Stimulated activated naive CD8-positive, alpha-beta T cell treated with anti-CD3 and anti-CD28 coated beads, Interleukin-15, amount 100 ng/mL, for 72 hours (primary cell): ENCODE measurements at regions not wholly inside any gene's neighbourhood (a gene's known extent, or its start where the extent isn't known, plus 50 kb on each side); places are given as distances from the start of the nearest gene placed in this dataset.

Experiments
- ATAC-seq: fragments of 150-1000 bp; cut with Tn5 transposase; 2 replicates; pipeline ENCODE4 v1.10.0; 2021; ENCODE audit warnings: mild to moderate bottlenecking, moderate library complexity
- DNase-seq, 2 donors: peaks; one replicate each; pipeline ENCODE4 v3.0.0; 2021 to 2022
- H3K27ac Mint-ChIP-seq, 2 donors: one replicate each; pipeline ENCODE4 v1.8.0; 2022; ENCODE audit warnings: mild to moderate bottlenecking in 2 of 2, mixed read lengths in 2 of 2, moderate library complexity in 2 of 2
- H3K27me3 Mint-ChIP-seq: one replicate; pipeline ENCODE4 v1.8.0; 2022; ENCODE audit warnings: mixed read lengths
- H3K4me1 Mint-ChIP-seq: one replicate; pipeline ENCODE4 v1.8.0; 2022; ENCODE audit warnings: mild to moderate bottlenecking, mixed read lengths
- H3K4me3 Mint-ChIP-seq, 2 donors: one replicate each; pipeline ENCODE4 v1.8.0; 2022; ENCODE audit warnings: mild to moderate bottlenecking in 2 of 2, mixed read lengths in 2 of 2, moderate library complexity in 1 of 2
- H3K9me3 Mint-ChIP-seq, 2 donors: one replicate each; pipeline ENCODE4 v1.8.0; 2022; ENCODE audit warnings: mixed read lengths in 2 of 2

GRCh38 chr9:109830545-109830944, 50.5 kb downstream of the PALM2AKAP2 start:
- no peak for DNase-seq
- Mint-ChIP-seq H3K27me3 (peaks cover 16% of the 10 kb centered on the region), H3K9me3 (peaks cover 4 to 10% of the 10 kb centered on the region in 2 donors), H3K4me1 (no peaks in the 10 kb centered on the region), H3K4me3 (no peak overlapping the region), H3K27ac (no peak overlapping the region)
- no peak for ATAC-seq

GRCh38 chr9:109831998-109832658, 52.1 kb downstream of the PALM2AKAP2 start:
- Mint-ChIP-seq H3K27me3 (peaks cover 16% of the 10 kb centered on the region), H3K4me3 (no peak overlapping the region), H3K9me3 (peaks cover 8 to 10% of the 10 kb centered on the region in 2 donors), H3K4me1 (no peaks in the 10 kb centered on the region), H3K27ac (no peak overlapping the region)
- DNase-seq, result no peak
- ATAC-seq, result no peak

GRCh38 chr9:109834855-109835254, 54.9 kb downstream of the PALM2AKAP2 start:
- Mint-ChIP-seq H3K27ac (no peak overlapping the region), H3K4me1 (no peaks in the 10 kb centered on the region), H3K4me3 (no peak overlapping the region), H3K9me3 (peaks cover 10 to 16% of the 10 kb centered on the region in 2 donors), H3K27me3 (peaks cover 16% of the 10 kb centered on the region)
- DNase-seq, result no peak
- ATAC-seq, result no peak

GRCh38 chr9:109843641-109844040, 63.6 kb downstream of the PALM2AKAP2 start:
- ATAC-seq (no peak), DNase-seq (no peak)
- Mint-ChIP-seq H3K4me1 (no peaks in the 10 kb centered on the region), H3K9me3 (peaks cover 2 to 8% of the 10 kb centered on the region in 2 donors), H3K4me3 (no peak overlapping the region), H3K27ac (no peak overlapping the region), H3K27me3 (no peaks in the 10 kb centered on the region)

- Mint-ChIP-seq H3K27me3 (no peaks in the 10 kb centered on the region), H3K27ac (no peak overlapping the region), H3K4me3 (no peak overlapping the region), H3K9me3 (peaks cover 6 to 8% of the 10 kb centered on the region in 2 donors), H3K4me1 (no peaks in the 10 kb centered on the region)
- DNase-seq (no peak), ATAC-seq (no peak)
Observed at GRCh38 chr9:109845226-109845625, 65.2 kb downstream of the PALM2AKAP2 start.

GRCh38 chr9:109846776-109847175, 66.8 kb downstream of the PALM2AKAP2 start:
- H3K27me3 Mint-ChIP-seq, result no peaks in the 10 kb centered on the region
- no peak for ATAC-seq
- no peak overlapping the region for H3K4me3 Mint-ChIP-seq
- no peak for DNase-seq
- no peaks in the 10 kb centered on the region for H3K4me1 Mint-ChIP-seq
- H3K27ac Mint-ChIP-seq, result no peak overlapping the region
- peaks cover 8 to 14% of the 10 kb centered on the region in 2 donors for H3K9me3 Mint-ChIP-seq

- ATAC-seq (no peak), DNase-seq (no peak)
- Mint-ChIP-seq H3K4me1 (no peaks in the 10 kb centered on the region), H3K27me3 (peaks cover 6% of the 10 kb centered on the region), H3K4me3 (no peak overlapping the region), H3K27ac (no peak overlapping the region), H3K9me3 (peaks cover 8 to 14% of the 10 kb centered on the region in 2 donors)
Observed at GRCh38 chr9:109852556-109852955, 72.6 kb downstream of the PALM2AKAP2 start.

- DNase-seq, result no peak
- Mint-ChIP-seq H3K9me3 (peaks cover 5 to 8% of the 10 kb centered on the region in 2 donors), H3K4me1 (no peaks in the 10 kb centered on the region), H3K27me3 (peaks cover 6% of the 10 kb centered on the region), H3K4me3 (no peak overlapping the region), H3K27ac (no peak overlapping the region)
- ATAC-seq, result no peak
Observed at GRCh38 chr9:109855540-109855939, 75.5 kb downstream of the PALM2AKAP2 start.

- H3K9me3 Mint-ChIP-seq, result peaks cover 0 to 8% of the 10 kb centered on the region in 2 donors
- DNase-seq, result no peak
Observed at GRCh38 chr9:109856785-109857184, 76.8 kb downstream of the PALM2AKAP2 start.

GRCh38 chr9:109857336-109857735, 77.3 kb downstream of the PALM2AKAP2 start:
- peaks cover 0 to 7% of the 10 kb centered on the region in 2 donors for H3K9me3 Mint-ChIP-seq
- H3K27me3 Mint-ChIP-seq, result peaks cover 6% of the 10 kb centered on the region
- H3K4me3 Mint-ChIP-seq, result no peak overlapping the region
- no peak for DNase-seq
- H3K4me1 Mint-ChIP-seq, result no peaks in the 10 kb centered on the region
- ATAC-seq, result no peak
- no peak overlapping the region for H3K27ac Mint-ChIP-seq

More at GRCh38 chr9:109856785-109857184, 76.8 kb downstream of the PALM2AKAP2 start:
- Mint-ChIP-seq H3K27me3 (peaks cover 6% of the 10 kb centered on the region), H3K4me1 (no peaks in the 10 kb centered on the region), H3K27ac (no peak overlapping the region), H3K4me3 (no peak overlapping the region)
- ATAC-seq, result no peak

- peaks cover 6% of the 10 kb centered on the region for H3K27me3 Mint-ChIP-seq
- no peak for ATAC-seq
Observed at GRCh38 chr9:109859447-109859846, 79.4 kb downstream of the PALM2AKAP2 start.

GRCh38 chr9:109860521-109860920, 80.5 kb downstream of the PALM2AKAP2 start:
- Mint-ChIP-seq H3K9me3 (peaks cover 0 to 4% of the 10 kb centered on the region in 2 donors), H3K4me1 (no peaks in the 10 kb centered on the region), H3K4me3 (no peak overlapping the region), H3K27me3 (peaks cover 6% of the 10 kb centered on the region), H3K27ac (no peak overlapping the region)
- ATAC-seq, result no peak
- DNase-seq, result no peak

More at GRCh38 chr9:109859447-109859846, 79.4 kb downstream of the PALM2AKAP2 start:
- Mint-ChIP-seq H3K4me1 (no peaks in the 10 kb centered on the region), H3K4me3 (no peak overlapping the region), H3K9me3 (peaks cover 0 to 4% of the 10 kb centered on the region in 2 donors), H3K27ac (no peak overlapping the region)
- DNase-seq, result no peak

GRCh38 chr9:109861499-109861898, 81.5 kb downstream of the PALM2AKAP2 start:
- ATAC-seq (no peak), DNase-seq (no peak)
- H3K9me3 Mint-ChIP-seq, result peaks cover 0 to 4% of the 10 kb centered on the region in 2 donors
- H3K4me3 Mint-ChIP-seq, result no peak overlapping the region
- peaks cover 6% of the 10 kb centered on the region for H3K27me3 Mint-ChIP-seq
- no peak overlapping the region for H3K27ac Mint-ChIP-seq
- no peaks in the 10 kb centered on the region for H3K4me1 Mint-ChIP-seq

GRCh38 chr9:109861918-109862317, 81.9 kb downstream of the PALM2AKAP2 start:
- DNase-seq (no peak), ATAC-seq (no peak)
- Mint-ChIP-seq H3K27me3 (peaks cover 3% of the 10 kb centered on the region), H3K4me1 (no peaks in the 10 kb centered on the region), H3K9me3 (peaks cover 0 to 4% of the 10 kb centered on the region in 2 donors), H3K27ac (no peak overlapping the region), H3K4me3 (no peak overlapping the region)

GRCh38 chr9:109862452-109862851, 82.5 kb downstream of the PALM2AKAP2 start:
- Mint-ChIP-seq H3K27ac (no peak overlapping the region), H3K27me3 (no peaks in the 10 kb centered on the region)
- no peak for ATAC-seq

GRCh38 chr9:109863961-109864360, 84.0 kb downstream of the PALM2AKAP2 start:
- peaks cover 0 to 4% of the 10 kb centered on the region in 2 donors for H3K9me3 Mint-ChIP-seq
- DNase-seq (no peak), ATAC-seq (no peak)
- H3K27ac Mint-ChIP-seq, result no peak overlapping the region
- no peaks in the 10 kb centered on the region for H3K4me1 Mint-ChIP-seq
- H3K4me3 Mint-ChIP-seq, result no peak overlapping the region
- H3K27me3 Mint-ChIP-seq, result no peaks in the 10 kb centered on the region

More at GRCh38 chr9:109862452-109862851, 82.5 kb downstream of the PALM2AKAP2 start:
- peaks cover 0 to 4% of the 10 kb centered on the region in 2 donors for H3K9me3 Mint-ChIP-seq
- H3K4me1 Mint-ChIP-seq, result no peaks in the 10 kb centered on the region
- no peak overlapping the region for H3K4me3 Mint-ChIP-seq
- DNase-seq, result no peak

GRCh38 chr9:109865521-109865920, 85.5 kb downstream of the PALM2AKAP2 start:
- Mint-ChIP-seq H3K27ac (no peak overlapping the region), H3K4me3 (no peak overlapping the region)
- no peak for DNase-seq

More at GRCh38 chr9:109865521-109865920, 85.5 kb downstream of the PALM2AKAP2 start:
- no peaks in the 10 kb centered on the region for H3K4me1 Mint-ChIP-seq
- peaks cover 0 to 4% of the 10 kb centered on the region in 2 donors for H3K9me3 Mint-ChIP-seq
- no peak for ATAC-seq
- H3K27me3 Mint-ChIP-seq, result no peaks in the 10 kb centered on the region
